Neutrophil (primary cell): ENCODE measurements at regions not wholly inside any gene's neighbourhood (a gene's known extent, or its start where the extent isn't known, plus 50 kb on each side); places are given as distances from the start of the nearest gene placed in this dataset.

Experiments
- H3K27ac ChIP-seq: fragments of 200-600 bp; sonication (generic); 2 replicates; pipeline ENCODE4 v1.5.1; 2016; ENCODE audit warnings: mild to moderate bottlenecking, moderate library complexity
- H3K27me3 ChIP-seq: fragments of 200-600 bp; sonication (generic); 2 replicates; pipeline ENCODE4 v1.6.0; 2016; ENCODE audit warnings: mild to moderate bottlenecking
- H3K36me3 ChIP-seq: fragments of 200-600 bp; sonication (generic); 2 replicates; pipeline ENCODE4 v1.5.1; 2017
- H3K4me1 ChIP-seq, 2 experiments: fragments of 200-600 bp in 1 of 2; sonication (generic) in 1 of 2; 1 replicate in 1 of 2; 2 replicates in 1 of 2; pipeline versions ENCODE4 v1.5.1 to v1.6.1; 2013 to 2016; ENCODE audit warnings: low read depth in 1 of 2, low read length in 1 of 2, mild to moderate bottlenecking in 1 of 2, moderate library complexity in 1 of 2; ENCODE audit not compliant: control insufficient read depth in 1 of 2, insufficient read depth in 1 of 2
- H3K4me3 ChIP-seq, 2 experiments: fragments of 200-600 bp in 1 of 2; sonication (generic) in 1 of 2; 1 replicate in 1 of 2; 2 replicates in 1 of 2; pipeline ENCODE4 v1.5.1; 2013 to 2016; ENCODE audit warnings: low read depth in 1 of 2, low read length in 1 of 2, mild to moderate bottlenecking in 1 of 2, moderate library complexity in 1 of 2
- H3K9me3 ChIP-seq: fragments of 200-600 bp; sonication (generic); 2 replicates; pipeline ENCODE4 v1.5.1; 2016
- CTCF ChIP-seq: fragments of 200-600 bp; sonication (generic); IDR thresholded peaks from 2 replicates; pipeline ENCODE4 v1.5.1; 2016; ENCODE audit warnings: antibody characterized with exemption

DNA sequence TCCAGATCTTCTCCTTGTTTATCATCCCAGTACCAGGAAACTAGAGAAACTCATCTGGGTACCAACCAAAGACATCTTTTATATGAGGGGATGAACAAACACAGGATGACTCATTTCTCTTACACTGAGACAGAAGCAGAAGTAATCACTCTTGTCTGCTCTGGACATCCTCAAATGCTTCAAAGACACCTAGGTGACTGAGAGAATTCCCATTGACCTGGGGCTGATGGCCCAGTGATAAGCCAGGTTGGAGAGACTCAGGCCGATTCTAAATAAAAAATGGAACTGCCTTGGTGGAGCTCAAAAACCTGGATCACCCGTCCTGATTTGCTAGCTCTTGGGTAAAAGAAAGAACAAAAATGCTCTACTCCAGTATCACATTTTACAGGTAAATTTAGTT, 182.2 kb downstream of the ZNF486 start:
- no peak overlapping the region for H3K27ac ChIP-seq
- TF ChIP-seq CTCF = no peak

GRCh38 chr19:20339444-20339843, 172.4 kb downstream of the ZNF486 start:
- TF ChIP-seq CTCF = no peak
- Histone ChIP-seq H3K9me3 (peaks cover 6% of the 10 kb centered on the region), H3K27me3 (no peaks in the 10 kb centered on the region), H3K4me1 (no peaks in the 10 kb centered on the region), H3K27ac (no peak overlapping the region), H3K36me3 (no peaks in the 10 kb centered on the region), H3K4me3 (no peak overlapping the region)

More for the DNA sequence above, 182.2 kb downstream of the ZNF486 start:
- Histone ChIP-seq H3K27me3 (no peaks in the 10 kb centered on the region), H3K4me1 (no peaks in the 10 kb centered on the region), H3K36me3 (no peaks in the 10 kb centered on the region), H3K9me3 (peaks cover 6% of the 10 kb centered on the region), H3K4me3 (no peak overlapping the region)

GRCh38 chr19:20334760-20335159, 167.7 kb downstream of the ZNF486 start:
- Histone ChIP-seq H3K36me3 (no peaks in the 10 kb centered on the region), H3K27ac (no peak overlapping the region), H3K4me3 (no peak overlapping the region), H3K27me3 (no peaks in the 10 kb centered on the region), H3K9me3 (peaks cover 6% of the 10 kb centered on the region), H3K4me1 (no peaks in the 10 kb centered on the region)
- no peak for TF ChIP-seq CTCF

DNA sequence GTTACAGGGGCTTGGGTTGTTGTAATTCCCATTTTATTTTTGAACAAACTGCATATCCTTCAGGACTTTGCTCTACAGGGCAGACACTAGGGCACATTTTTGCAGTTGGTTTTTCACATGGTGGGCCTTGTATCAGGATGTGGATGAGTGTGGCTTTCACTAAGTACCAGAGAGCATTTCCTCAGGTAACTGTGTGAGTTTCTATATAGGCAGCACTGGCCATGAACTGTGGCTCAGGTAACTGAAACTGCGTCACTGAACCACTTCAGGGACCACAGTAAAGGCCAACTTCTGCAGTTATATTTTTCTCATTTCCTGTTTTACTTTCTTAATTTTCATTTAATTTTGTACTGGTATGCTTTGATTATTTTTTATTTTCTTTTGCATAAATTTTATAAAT, 166.5 kb downstream of the ZNF486 start:
- Histone ChIP-seq H3K4me1 (no peaks in the 10 kb centered on the region), H3K36me3 (no peaks in the 10 kb centered on the region), H3K9me3 (no peaks in the 10 kb centered on the region), H3K27ac (no peak overlapping the region), H3K27me3 (no peaks in the 10 kb centered on the region), H3K4me3 (no peak overlapping the region)
- no peak for TF ChIP-seq CTCF

DNA sequence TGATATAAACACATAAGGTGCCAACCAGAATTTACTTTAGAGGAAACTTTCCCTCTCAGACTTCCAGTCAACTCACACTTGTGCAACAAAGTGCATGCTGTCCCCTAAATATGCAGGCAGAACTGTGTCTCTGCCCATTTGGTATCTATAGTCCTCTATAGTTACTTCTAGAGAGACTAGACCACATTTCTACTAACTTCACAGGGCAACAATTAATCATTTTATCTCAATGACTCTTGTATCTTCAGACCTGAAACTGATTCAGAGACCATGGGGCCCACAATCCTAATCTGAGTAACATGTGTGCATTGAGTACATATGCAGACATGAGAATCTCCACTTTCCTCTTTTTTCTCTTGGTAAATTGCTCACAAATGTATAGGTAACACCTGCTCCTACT, 158.1 kb downstream of the ZNF486 start:
- no peak overlapping the region for H3K27ac ChIP-seq
- no peaks in the 10 kb centered on the region for H3K36me3 ChIP-seq

More for the DNA sequence above, 158.1 kb downstream of the ZNF486 start:
- Histone ChIP-seq H3K4me1 (no peaks in the 10 kb centered on the region), H3K4me3 (no peak overlapping the region), H3K27me3 (no peaks in the 10 kb centered on the region), H3K9me3 (no peaks in the 10 kb centered on the region)
- TF ChIP-seq CTCF = no peak
